OCI-LY1 (cell line): ENCODE measurements at regions not wholly inside any gene's neighbourhood (a gene's known extent, or its start where the extent isn't known, plus 50 kb on each side); places are given as distances from the start of the nearest gene placed in this dataset.

Experiments used
- H2AFZ ChIP-seq: fragments of 200-600 bp; sonication (generic), shearing (Covaris generic); 2 replicates; pipeline ENCODE4 v1.6.0; 2014; ENCODE audit warnings: antibody characterized with exemption, mild to moderate bottlenecking, low read length
- H3F3A ChIP-seq: fragments of 200-600 bp; sonication (generic), shearing (Covaris generic); 2 replicates; pipeline ENCODE4 v1.6.0; 2014; ENCODE audit warnings: mild to moderate bottlenecking, antibody characterized with exemption, low read length, moderate library complexity; ENCODE audit not compliant: insufficient read depth
- H3K27ac ChIP-seq: fragments of 200-600 bp; sonication (generic); 2 replicates; pipeline ENCODE4 v1.5.1; 2014; ENCODE audit warnings: low read length, mixed run types, mild to moderate bottlenecking, low read depth; ENCODE audit not compliant: poor library complexity, severe bottlenecking
- H3K27me3 ChIP-seq: fragments of 200-600 bp; sonication (generic); 2 replicates; pipeline ENCODE4 v1.6.0; 2014; ENCODE audit warnings: antibody characterized with exemption, mild to moderate bottlenecking, low read length, moderate library complexity; ENCODE audit not compliant: insufficient read depth
- H3K36me3 ChIP-seq: fragments of 200-600 bp; sonication (generic); 2 replicates; pipeline ENCODE4 v1.6.1; 2014; ENCODE audit warnings: mild to moderate bottlenecking, antibody characterized with exemption, low read length, moderate library complexity, mixed read lengths; ENCODE audit not compliant: insufficient read depth
- H3K4me1 ChIP-seq: fragments of 200-600 bp; sonication (generic); 2 replicates; pipeline ENCODE4 v1.5.1; 2014; ENCODE audit warnings: mild to moderate bottlenecking, low read length, moderate library complexity; ENCODE audit not compliant: insufficient read depth, severe bottlenecking
- H3K4me2 ChIP-seq: fragments of 200-600 bp; sonication (generic), shearing (Covaris generic); 2 replicates; pipeline ENCODE4 v1.6.1; 2014; ENCODE audit warnings: low read length
- H3K4me3 ChIP-seq: fragments of 200-600 bp; sonication (generic); 2 replicates; pipeline ENCODE4 v1.5.1; 2014; ENCODE audit warnings: low read length, low read depth, mild to moderate bottlenecking, mixed read lengths; ENCODE audit not compliant: poor library complexity, severe bottlenecking
- H3K79me2 ChIP-seq: fragments of 200-600 bp; shearing (Covaris generic); 2 replicates; pipeline ENCODE4 v1.6.1; 2016; ENCODE audit warnings: mixed run types, low read length, mixed read lengths; ENCODE audit not compliant: insufficient read depth
- H3K9ac ChIP-seq: fragments of 200-600 bp; sonication (generic), shearing (Covaris generic); 2 replicates; pipeline ENCODE4 v1.6.1; 2014; ENCODE audit warnings: mild to moderate bottlenecking, low read length, mixed read lengths
- H3K9me2 ChIP-seq: fragments of 200-600 bp; sonication (generic), shearing (Covaris generic); 2 replicates; pipeline ENCODE4 v1.6.1; 2014; ENCODE audit warnings: low read depth, mild to moderate bottlenecking, low read length, mixed read lengths
- H3K9me3 ChIP-seq: fragments of 200-600 bp; shearing (Covaris generic); 2 replicates; pipeline ENCODE4 v1.6.1; 2014; ENCODE audit warnings: low read length, mixed read lengths
- H4K20me1 ChIP-seq: fragments of 200-600 bp; sonication (generic), shearing (Covaris generic); 2 replicates; pipeline ENCODE4 v1.6.0; 2016; ENCODE audit warnings: mild to moderate bottlenecking, low read length; ENCODE audit not compliant: insufficient read depth
- CTCF ChIP-seq: fragments of 200-600 bp; sonication (generic), shearing (Covaris generic); IDR thresholded peaks from 2 replicates; pipeline ENCODE4 v1.5.1; 2017; ENCODE audit warnings: mild to moderate bottlenecking, antibody characterized with exemption, low read length, moderate library complexity, mixed read lengths
- EZH2 ChIP-seq: fragments of 200-600 bp; sonication (generic), shearing (Covaris generic); IDR thresholded peaks from 2 replicates; pipeline ENCODE4 v1.8.0; 2017; ENCODE audit warnings: borderline replicate concordance, mixed run types, mild to moderate bottlenecking, antibody characterized with exemption, low read length, moderate library complexity, mixed read lengths

DNA sequence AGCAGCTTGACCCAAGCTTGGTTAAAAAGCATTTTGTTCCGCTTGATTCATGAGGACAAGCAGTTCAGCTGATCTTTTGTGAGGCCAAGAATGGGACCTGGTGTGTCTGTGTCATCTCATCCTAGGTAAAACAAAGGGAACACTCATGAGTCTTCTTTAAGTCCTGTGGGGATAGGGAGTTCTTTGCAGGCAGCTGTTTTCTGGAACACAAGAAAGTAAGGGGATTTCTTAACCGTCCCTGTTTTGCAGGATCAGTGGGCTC, 134.5 kb upstream of the TMTC4 start:
- no peak overlapping the region for H3K9ac ChIP-seq
- H3K36me3 ChIP-seq = no peaks in the 10 kb centered on the region
- no peak overlapping the region for H3K4me2 ChIP-seq
- no peaks in the 10 kb centered on the region for H3F3A ChIP-seq
- no peak overlapping the region for H2AFZ ChIP-seq
- no peak for TF ChIP-seq CTCF
- TF ChIP-seq EZH2 = no peak
- no peaks in the 10 kb centered on the region for H3K9me2 ChIP-seq
- H3K27ac ChIP-seq = no peak overlapping the region
- no peak overlapping the region for H3K4me3 ChIP-seq
- no peaks in the 10 kb centered on the region for H3K9me3 ChIP-seq
- H4K20me1 ChIP-seq = no peaks in the 10 kb centered on the region
- H3K79me2 ChIP-seq = no peaks in the 10 kb centered on the region
- H3K4me1 ChIP-seq = no peaks in the 10 kb centered on the region
- H3K27me3 ChIP-seq = no peaks in the 10 kb centered on the region

- Histone ChIP-seq H3K9me2 (no peaks in the 10 kb centered on the region), H3F3A (no peaks in the 10 kb centered on the region), H2AFZ (no peak overlapping the region), H3K4me1 (no peaks in the 10 kb centered on the region), H3K27ac (no peak overlapping the region), H3K4me3 (no peak overlapping the region), H3K36me3 (no peaks in the 10 kb centered on the region), H3K27me3 (no peaks in the 10 kb centered on the region), H3K79me2 (no peaks in the 10 kb centered on the region), H3K9ac (no peak overlapping the region), H3K9me3 (no peaks in the 10 kb centered on the region), H3K4me2 (no peak overlapping the region), H4K20me1 (no peaks in the 10 kb centered on the region)
- TF ChIP-seq EZH2 (no peak), CTCF (no peak)
These were observed 133.9 kb upstream of the TMTC4 start for GRCh38 chr13:100808330-100809128.

- Histone ChIP-seq H3F3A (no peaks in the 10 kb centered on the region), H2AFZ (no peak overlapping the region), H3K4me1 (no peaks in the 10 kb centered on the region), H3K4me2 (no peak overlapping the region), H3K27me3 (no peaks in the 10 kb centered on the region), H3K9me3 (no peaks in the 10 kb centered on the region), H3K4me3 (no peak overlapping the region), H3K79me2 (no peaks in the 10 kb centered on the region), H3K9me2 (no peaks in the 10 kb centered on the region), H3K9ac (no peak overlapping the region), H4K20me1 (no peaks in the 10 kb centered on the region), H3K36me3 (no peaks in the 10 kb centered on the region), H3K27ac (no peak overlapping the region)
- TF ChIP-seq EZH2 (no peak), CTCF (no peak)
These were observed 128.5 kb upstream of the TMTC4 start for GRCh38 chr13:100803091-100803490.
